ENCODE measurements at regions not wholly inside any gene's neighbourhood (a gene's known extent, or its start where the extent isn't known, plus 50 kb on each side); places are given as distances from the start of the nearest gene placed in this dataset.

DNA sequence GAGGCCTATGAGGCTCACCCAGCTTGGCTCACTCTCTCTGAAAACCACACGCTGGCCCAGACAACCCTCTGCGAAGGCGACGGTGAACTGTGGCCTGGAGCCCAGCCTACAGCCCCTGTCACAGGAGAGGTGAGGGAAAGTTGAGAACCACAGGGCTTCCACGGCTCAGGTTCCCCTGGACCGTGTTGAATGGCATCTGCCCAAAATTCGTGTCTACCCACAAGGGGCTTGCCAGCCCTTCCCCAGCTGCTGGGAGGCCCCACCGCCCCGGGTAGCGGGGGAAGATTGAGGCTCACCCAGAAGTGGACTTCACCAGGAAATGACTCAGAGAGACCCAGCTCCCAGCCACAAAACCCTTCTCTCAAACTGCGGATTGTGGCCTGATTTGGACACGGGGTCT lies 197.1 kb downstream of the CTTN start:
- TF ChIP-seq, protein P1, sequence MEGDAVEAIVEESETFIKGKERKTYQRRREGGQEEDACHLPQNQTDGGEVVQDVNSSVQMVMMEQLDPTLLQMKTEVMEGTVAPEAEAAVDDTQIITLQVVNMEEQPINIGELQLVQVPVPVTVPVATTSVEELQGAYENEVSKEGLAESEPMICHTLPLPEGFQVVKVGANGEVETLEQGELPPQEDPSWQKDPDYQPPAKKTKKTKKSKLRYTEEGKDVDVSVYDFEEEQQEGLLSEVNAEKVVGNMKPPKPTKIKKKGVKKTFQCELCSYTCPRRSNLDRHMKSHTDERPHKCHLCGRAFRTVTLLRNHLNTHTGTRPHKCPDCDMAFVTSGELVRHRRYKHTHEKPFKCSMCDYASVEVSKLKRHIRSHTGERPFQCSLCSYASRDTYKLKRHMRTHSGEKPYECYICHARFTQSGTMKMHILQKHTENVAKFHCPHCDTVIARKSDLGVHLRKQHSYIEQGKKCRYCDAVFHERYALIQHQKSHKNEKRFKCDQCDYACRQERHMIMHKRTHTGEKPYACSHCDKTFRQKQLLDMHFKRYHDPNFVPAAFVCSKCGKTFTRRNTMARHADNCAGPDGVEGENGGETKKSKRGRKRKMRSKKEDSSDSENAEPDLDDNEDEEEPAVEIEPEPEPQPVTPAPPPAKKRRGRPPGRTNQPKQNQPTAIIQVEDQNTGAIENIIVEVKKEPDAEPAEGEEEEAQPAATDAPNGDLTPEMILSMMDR (IDR thresholded peaks at IDR 0.05): no peak
- no peak for TF ChIP-seq EP300 (IDR thresholded peaks at IDR 0.05)
- TF ChIP-seq POLR2A (IDR thresholded peaks at IDR 0.05): no peak
